HepG2 (cell line): ENCODE measurements at regions not wholly inside any gene's neighbourhood (a gene's known extent, or its start where the extent isn't known, plus 50 kb on each side); places are given as distances from the start of the nearest gene placed in this dataset.
A peak's percentile ranks its signal among the peaks of the same experiment; 100 is the strongest.
"Not testable (repeated sequence)": the region's sequence is repeated elsewhere in the genome, so short reads cannot be mapped to it uniquely, and the experiment has no call there.

Experiments used
- ATAC-seq: fragments of 200-7000 bp; cut with Tn5 transposase; 3 replicates; pipeline ENCODE4 v1.9.1; 2020; ENCODE audit warnings: mild to moderate bottlenecking, moderate library complexity
- BruUV-seq: library from RNA; stranded (reverse); fragments of 400-500 nt; replicated peaks from 2 replicates; lab custom pipeline; 2021; lab: Mats Ljungman, UMichigan
- CTCF ChIA-PET: fragments of 300-600 bp; formaldehyde crosslinking; extraction: SDS; loops from one replicate; lab custom pipeline; 2021; ENCODE audit warnings: low total read pairs, inconsistent platforms, low intra/inter-chr PET ratio; lab: Yijun Ruan, JAX
- POLR2A ChIA-PET: fragments of 350-600 bp; sonication (Branson Sonifier 250); formaldehyde crosslinking; loops from one replicate; lab custom pipeline; 2020; ENCODE audit warnings: antibody characterized with exemption, inconsistent platforms; lab: Yijun Ruan, JAX
- DNase-seq: peaks from one replicate; pipeline ENCODE4 v3.0.0-alpha.2; 2015; ENCODE audit warnings: low spot score
- FAIRE-seq: peaks from 3 replicates; lab custom pipeline; 2011; peaks lifted over from hg19 to GRCh38; lab: Jason Lieb, UNC
- H2AFZ ChIP-seq: one replicate; pipeline ENCODE4 v1.6.1; 2011; ENCODE audit warnings: low read length, inconsistent platforms
- H3K27ac ChIP-seq: fragments of 300-600 bp; 3 replicates; pipeline ENCODE4 v1.8.0; 2011; ENCODE audit warnings: mixed run types, mild to moderate bottlenecking, mixed read lengths, low read length, inconsistent platforms; ENCODE audit not compliant: insufficient read depth; ENCODE audit errors: extremely low read length
- H3K27me3 ChIP-seq, 2 experiments: fragments of 200-600 bp in 1 of 2; 2 replicates in 1 of 2; 3 replicates in 1 of 2; pipeline versions ENCODE4 v1.6.0 to v1.8.0; 2011; ENCODE audit warnings: low read length in 2 of 2, mild to moderate bottlenecking in 2 of 2, moderate library complexity in 2 of 2, inconsistent platforms in 1 of 2; ENCODE audit not compliant: insufficient read depth in 2 of 2, control insufficient read depth in 1 of 2
- H3K36me3 ChIP-seq, 2 experiments: fragments of 200-600 bp in 1 of 2; replicated peaks in 1 of 2; 2 replicates in 1 of 2; 3 replicates in 1 of 2; pipeline versions ENCODE4 v1.5.1 to v1.8.0; 2011; ENCODE audit warnings: low read length in 2 of 2, inconsistent platforms in 1 of 2; ENCODE audit not compliant: insufficient read depth in 2 of 2, control insufficient read depth in 1 of 2
- H3K4me1 ChIP-seq: 2 replicates; pipeline ENCODE4 v1.5.1; 2012; ENCODE audit warnings: low read length, inconsistent platforms; ENCODE audit not compliant: insufficient read depth
- H3K4me2 ChIP-seq: 2 replicates; pipeline ENCODE4 v1.6.0; 2011; ENCODE audit warnings: low read depth, low read length, inconsistent platforms
- H3K4me3 ChIP-seq, 3 experiments: fragments of 200-600 bp in 1 of 3; sonication (generic), shearing (Covaris generic) in 1 of 3; replicated peaks in 1 of 3; 2 replicates each; pipeline ENCODE4 v1.5.1; 2011 to 2016; ENCODE audit warnings: low read length in 3 of 3, inconsistent platforms in 2 of 3, low read depth in 2 of 3, mild to moderate bottlenecking in 2 of 3, control low read depth in 1 of 3, mixed read lengths in 1 of 3; ENCODE audit not compliant: insufficient read depth in 1 of 3
- H3K79me2 ChIP-seq: one replicate; pipeline ENCODE4 v1.6.1; 2011; ENCODE audit warnings: low read length, inconsistent platforms; ENCODE audit not compliant: insufficient read depth
- H3K9ac ChIP-seq: 2 replicates; pipeline ENCODE4 v1.6.0; 2011; ENCODE audit warnings: mild to moderate bottlenecking, low read depth, low read length, inconsistent platforms; ENCODE audit not compliant: insufficient read depth
- H3K9me3 ChIP-seq: 2 replicates; pipeline ENCODE4 v1.5.1; 2012; ENCODE audit warnings: mild to moderate bottlenecking, low read length
- H4K20me1 ChIP-seq: 2 replicates; pipeline ENCODE4 v1.6.0; 2011; ENCODE audit warnings: inconsistent platforms, mild to moderate bottlenecking, low read length, moderate library complexity; ENCODE audit not compliant: insufficient read depth
- FOXA1 ChIP-seq, 2 experiments: fragments of 450-650 bp in 1 of 2; sonication (generic) in 1 of 2; formaldehyde crosslinking in 1 of 2; IDR thresholded peaks; 2 replicates each; pipeline versions ENCODE4 v1.4.0 to v1.6.1; 2016 to 2020; ENCODE audit warnings: missing genetic modification reagents in 1 of 2
- FOXA3 ChIP-seq: IDR thresholded peaks from 2 replicates; pipeline ENCODE4 v1.6.1; 2016; ENCODE audit warnings: missing genetic modification reagents, missing compliant biosample characterization
- ZGPAT ChIP-seq: IDR thresholded peaks from 2 replicates; pipeline ENCODE4 v1.6.1; 2016; ENCODE audit warnings: mild to moderate bottlenecking
- ZNF281 ChIP-seq: sonication (generic); formaldehyde crosslinking; IDR thresholded peaks from 2 replicates; pipeline ENCODE4 v1.4.0; 2020; ENCODE audit warnings: missing genetic modification reagents, borderline replicate concordance
- WGBS: methylation state at CpG from one replicate; pipeline ENCODE4 v1.1.6; 2017; ENCODE audit warnings: low lambda C conversion rate; 5-methylcytosine and 5-hydroxymethylcytosine counted together
- in situ Hi-C: cut with HindIII; loops from 2 replicates; pipeline ENCODE4 v1.10.0; 2017; ENCODE audit warnings: low pct_unique_long_range_greater_than_20kb; ENCODE audit not compliant: extremely low pct_ligation_motif_present
- intact Hi-C: fragments of 100-400 bp; cut with micrococcal nuclease; formaldehyde crosslinking; loops from one replicate; pipeline ENCODE4 v1.10.0; 2022; ENCODE audit not compliant: unreplicated experiment

- in situ Hi-C loops; CTCF ChIA-PET; POLR2A ChIA-PET; H3K27ac ChIP-seq; FAIRE-seq; H4K20me1 ChIP-seq; ATAC-seq; H3K36me3 ChIP-seq; intact Hi-C loops; H3K27me3 ChIP-seq; H3K79me2 ChIP-seq; H3K9me3 ChIP-seq; BruUV-seq; H3K4me3 ChIP-seq; H2AFZ ChIP-seq; H3K4me1 ChIP-seq; H3K9ac ChIP-seq; DNase-seq; TF ChIP-seq FOXA1 (IDR thresholded peaks at IDR 0.05): not testable (repeated sequence)
- 0 out of 2 replicates have a peak, but pooled peaks have one; percentile 14 for TF ChIP-seq FOXA3
- peak; percentile 65; the same call in 1 of the 2 replicates for TF ChIP-seq ZNF281 (CRISPR knock-in tag)
- 0 out of 2 replicates have a peak, but pooled peaks have one; percentile 21 for TF ChIP-seq ZGPAT (CRISPR knock-in tag)
- peak; percentile 50; the same call in 1 of the 2 replicates for TF ChIP-seq FOXA1 (CRISPR knock-in tag; IDR thresholded peaks at IDR 0.05)
- 24% methylated on average over 6 of the region's 10 CpGs for WGBS
- 0 out of 2 replicates have a peak overlapping the region, but pooled peaks have one; percentile 7 for H3K4me2 ChIP-seq
Observed at GRCh38 chr2:208811885-208812284, 405.3 kb downstream of the PTH2R start.
